ENCODE measurements at regions not wholly inside any gene's neighbourhood (a gene's known extent, or its start where the extent isn't known, plus 50 kb on each side); places are given as distances from the start of the nearest gene placed in this dataset.

- Histone ChIP-seq H3K9ac (ENCODE audit: low read length) (no peak overlapping the region), H3K36me3 (ENCODE audit: control insufficient read depth, insufficient read depth, low read length) (no peaks in the 10 kb centered on the region), H3K27me3 (ENCODE audit: control insufficient read depth, insufficient read depth, low read length) (no peaks in the 10 kb centered on the region), H3K4me1 (ENCODE audit: control insufficient read depth, insufficient read depth, low read length) (no peaks in the 10 kb centered on the region), H3K4me3 (ENCODE audit: low read length) (no peak overlapping the region), H3K27ac (ENCODE audit: low read depth, low read length) (no peak overlapping the region)
Measured at GRCh38 chr10:6756716-6757115, 176.6 kb upstream of the PRKCQ start.

DNA sequence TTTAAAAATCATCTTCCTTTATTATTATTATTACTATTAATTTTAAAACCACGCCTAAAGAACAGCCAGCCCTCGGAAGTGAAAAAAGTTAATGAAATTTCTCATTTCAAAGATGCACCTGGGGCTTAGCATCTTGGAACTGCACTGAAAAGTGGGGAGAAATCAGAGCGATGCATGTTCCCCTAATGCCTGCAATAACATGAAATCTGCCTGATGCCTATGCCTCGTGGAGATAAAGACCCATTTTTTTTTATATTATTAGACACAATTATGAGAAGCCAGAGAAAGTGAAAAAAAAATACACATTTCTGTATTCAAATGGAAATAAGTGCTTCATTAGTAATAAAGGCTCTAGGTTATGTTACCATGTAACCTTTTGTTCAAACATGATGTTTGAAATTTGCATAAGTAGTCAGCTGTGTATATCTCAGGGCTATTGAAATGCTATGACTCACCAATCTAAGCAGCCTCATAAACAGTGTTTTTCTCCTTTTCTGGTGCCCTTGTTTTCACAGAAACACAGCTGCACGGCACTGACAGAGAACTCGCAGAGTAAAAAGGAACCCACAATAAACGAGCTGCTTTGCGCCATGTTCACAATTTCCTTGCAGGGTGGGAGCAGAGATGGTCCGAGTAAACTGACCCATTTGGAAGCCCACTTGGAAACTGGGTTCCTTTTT lies 175.8 kb upstream of the PRKCQ start:
- Histone ChIP-seq H3K4me3 (ENCODE audit: low read length) (no peak overlapping the region), H3K27ac (ENCODE audit: low read depth, low read length) (no peak overlapping the region), H3K36me3 (ENCODE audit: control insufficient read depth, insufficient read depth, low read length) (no peaks in the 10 kb centered on the region), H3K9ac (ENCODE audit: low read length) (no peak overlapping the region), H3K4me1 (ENCODE audit: control insufficient read depth, insufficient read depth, low read length) (no peaks in the 10 kb centered on the region), H3K27me3 (ENCODE audit: control insufficient read depth, insufficient read depth, low read length) (no peaks in the 10 kb centered on the region)

GRCh38 chr10:6753644-6754043 lies 173.6 kb upstream of the PRKCQ start:
- Histone ChIP-seq H3K27me3 (ENCODE audit: control insufficient read depth, insufficient read depth, low read length) (no peaks in the 10 kb centered on the region), H3K27ac (ENCODE audit: low read depth, low read length) (no peak overlapping the region), H3K4me1 (ENCODE audit: control insufficient read depth, insufficient read depth, low read length) (no peaks in the 10 kb centered on the region), H3K9ac (ENCODE audit: low read length) (no peak overlapping the region), H3K4me3 (ENCODE audit: low read length) (no peak overlapping the region), H3K36me3 (ENCODE audit: control insufficient read depth, insufficient read depth, low read length) (no peaks in the 10 kb centered on the region)

DNA sequence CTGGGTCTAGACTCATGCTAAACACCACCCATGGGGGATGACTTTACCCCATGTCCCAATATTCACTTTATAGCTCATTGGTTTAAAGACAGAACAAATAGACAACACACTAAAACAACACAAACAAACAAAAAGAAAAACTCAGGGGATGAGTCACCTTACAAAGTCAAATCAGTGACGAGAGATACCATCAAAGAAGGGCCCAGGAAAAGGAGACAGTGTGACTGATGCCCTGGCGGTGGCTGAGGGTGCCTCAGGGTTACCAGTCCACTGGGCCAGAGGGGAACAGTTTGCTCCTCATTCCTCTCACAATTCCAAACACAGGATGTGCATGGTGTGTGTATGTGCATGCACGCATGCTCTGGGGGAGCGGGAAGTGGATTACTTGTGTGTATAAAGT lies 171.3 kb upstream of the PRKCQ start:
- Histone ChIP-seq H3K36me3 (ENCODE audit: control insufficient read depth, insufficient read depth, low read length) (no peaks in the 10 kb centered on the region), H3K27me3 (ENCODE audit: control insufficient read depth, insufficient read depth, low read length) (no peaks in the 10 kb centered on the region), H3K4me3 (ENCODE audit: low read length) (no peak overlapping the region), H3K27ac (ENCODE audit: low read depth, low read length) (no peak overlapping the region), H3K9ac (ENCODE audit: low read length) (no peak overlapping the region), H3K4me1 (ENCODE audit: control insufficient read depth, insufficient read depth, low read length) (no peaks in the 10 kb centered on the region)

DNA sequence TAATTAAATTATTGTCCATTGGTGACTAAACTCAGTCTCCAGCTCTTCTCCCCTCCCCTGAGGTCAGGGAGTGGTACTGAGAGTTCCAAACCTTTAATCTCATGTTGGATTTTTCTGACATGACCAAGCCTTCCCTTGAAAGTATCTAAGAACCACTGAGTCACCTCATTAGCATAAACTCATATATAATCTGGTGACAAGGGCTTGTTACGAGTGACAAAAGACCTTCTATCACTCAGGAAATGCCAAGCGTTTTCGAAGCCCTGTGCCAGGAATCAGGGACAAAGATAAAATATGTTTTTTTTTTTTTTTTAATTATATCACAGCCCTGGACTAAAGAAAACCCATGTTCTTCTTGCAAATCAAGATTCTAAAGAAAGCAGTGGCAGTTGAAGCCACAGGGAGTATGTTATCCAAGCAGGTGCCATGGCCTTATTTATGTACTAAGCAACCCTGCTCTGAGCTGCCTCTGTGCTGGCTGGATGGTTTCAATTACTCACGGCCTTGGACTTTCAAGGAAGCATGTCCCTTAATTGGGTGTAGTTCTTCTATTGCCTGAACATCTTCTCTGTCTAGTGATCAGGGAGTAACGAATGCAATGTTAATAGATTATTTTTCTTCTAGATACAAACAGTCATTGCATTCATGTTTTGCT lies 169.0 kb upstream of the PRKCQ start:
- no peaks in the 10 kb centered on the region for H3K36me3 ChIP-seq (ENCODE audit: control insufficient read depth, insufficient read depth, low read length)
- no peaks in the 10 kb centered on the region for H3K27me3 ChIP-seq (ENCODE audit: control insufficient read depth, insufficient read depth, low read length)
- no peaks in the 10 kb centered on the region for H3K4me1 ChIP-seq (ENCODE audit: control insufficient read depth, insufficient read depth, low read length)
- H3K27ac ChIP-seq (ENCODE audit: low read depth, low read length) = no peak overlapping the region
- no peak overlapping the region for H3K9ac ChIP-seq (ENCODE audit: low read length)
- H3K4me3 ChIP-seq (ENCODE audit: low read length) = no peak overlapping the region

GRCh38 chr10:6748029-6748428 lies 168.0 kb upstream of the PRKCQ start:
- no peak overlapping the region for H3K9ac ChIP-seq (ENCODE audit: low read length)
- H3K27ac ChIP-seq (ENCODE audit: low read depth, low read length) = no peak overlapping the region
- no peaks in the 10 kb centered on the region for H3K27me3 ChIP-seq (ENCODE audit: control insufficient read depth, insufficient read depth, low read length)
- H3K4me1 ChIP-seq (ENCODE audit: control insufficient read depth, insufficient read depth, low read length) = no peaks in the 10 kb centered on the region
- no peaks in the 10 kb centered on the region for H3K36me3 ChIP-seq (ENCODE audit: control insufficient read depth, insufficient read depth, low read length)
- no peak overlapping the region for H3K4me3 ChIP-seq (ENCODE audit: low read length)

- Histone ChIP-seq H3K27ac (ENCODE audit: low read depth, low read length) (no peak overlapping the region), H3K4me1 (ENCODE audit: control insufficient read depth, insufficient read depth, low read length) (no peaks in the 10 kb centered on the region)
Measured at GRCh38 chr10:6746782-6747181, 166.7 kb upstream of the PRKCQ start.

DNA sequence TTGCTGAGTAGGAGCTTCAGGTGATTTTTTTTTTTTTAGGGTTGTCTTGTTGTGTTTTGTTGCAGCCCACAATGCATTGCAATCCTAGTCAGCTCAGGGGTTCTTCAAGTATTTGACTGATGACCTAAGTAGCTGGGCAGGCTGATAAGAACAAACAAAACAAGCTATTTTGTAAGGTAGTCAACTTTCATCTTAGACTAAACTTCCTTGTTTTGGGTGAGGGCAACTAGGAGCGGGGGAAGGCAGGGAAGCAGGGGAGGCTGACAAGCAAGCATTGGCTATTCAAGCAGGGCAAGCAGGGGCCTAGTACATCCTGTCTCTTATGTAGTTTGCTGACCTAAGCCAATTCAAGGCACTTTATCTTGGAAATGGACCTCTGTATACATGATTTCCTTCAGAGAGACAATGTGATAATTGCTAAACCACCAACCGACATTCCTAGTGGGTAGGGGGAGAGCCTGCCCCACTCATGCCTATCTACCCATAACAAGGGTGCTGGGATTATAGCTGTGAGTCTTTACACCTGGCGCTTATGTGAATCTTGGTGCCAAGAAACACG lies 163.3 kb upstream of the PRKCQ start:
- Histone ChIP-seq H3K4me1 (ENCODE audit: control insufficient read depth, insufficient read depth, low read length) (no peaks in the 10 kb centered on the region), H3K27me3 (ENCODE audit: control insufficient read depth, insufficient read depth, low read length) (no peaks in the 10 kb centered on the region), H3K9ac (ENCODE audit: low read length) (no peak overlapping the region), H3K27ac (ENCODE audit: low read depth, low read length) (no peak overlapping the region), H3K36me3 (ENCODE audit: control insufficient read depth, insufficient read depth, low read length) (no peaks in the 10 kb centered on the region), H3K4me3 (ENCODE audit: low read length) (no peak overlapping the region)

More at GRCh38 chr10:6746782-6747181, 166.7 kb upstream of the PRKCQ start:
- Histone ChIP-seq H3K27me3 (ENCODE audit: control insufficient read depth, insufficient read depth, low read length) (no peaks in the 10 kb centered on the region), H3K4me3 (ENCODE audit: low read length) (no peak overlapping the region), H3K36me3 (ENCODE audit: control insufficient read depth, insufficient read depth, low read length) (no peaks in the 10 kb centered on the region), H3K9ac (ENCODE audit: low read length) (no peak overlapping the region)

- Histone ChIP-seq H3K27ac (ENCODE audit: low read depth, low read length) (no peak overlapping the region), H3K4me1 (ENCODE audit: control insufficient read depth, insufficient read depth, low read length) (peaks cover 3% of the 10 kb centered on the region), H3K4me3 (ENCODE audit: low read length) (no peak overlapping the region)
Measured at GRCh38 chr10:6741541-6741941, 161.5 kb upstream of the PRKCQ start.

DNA sequence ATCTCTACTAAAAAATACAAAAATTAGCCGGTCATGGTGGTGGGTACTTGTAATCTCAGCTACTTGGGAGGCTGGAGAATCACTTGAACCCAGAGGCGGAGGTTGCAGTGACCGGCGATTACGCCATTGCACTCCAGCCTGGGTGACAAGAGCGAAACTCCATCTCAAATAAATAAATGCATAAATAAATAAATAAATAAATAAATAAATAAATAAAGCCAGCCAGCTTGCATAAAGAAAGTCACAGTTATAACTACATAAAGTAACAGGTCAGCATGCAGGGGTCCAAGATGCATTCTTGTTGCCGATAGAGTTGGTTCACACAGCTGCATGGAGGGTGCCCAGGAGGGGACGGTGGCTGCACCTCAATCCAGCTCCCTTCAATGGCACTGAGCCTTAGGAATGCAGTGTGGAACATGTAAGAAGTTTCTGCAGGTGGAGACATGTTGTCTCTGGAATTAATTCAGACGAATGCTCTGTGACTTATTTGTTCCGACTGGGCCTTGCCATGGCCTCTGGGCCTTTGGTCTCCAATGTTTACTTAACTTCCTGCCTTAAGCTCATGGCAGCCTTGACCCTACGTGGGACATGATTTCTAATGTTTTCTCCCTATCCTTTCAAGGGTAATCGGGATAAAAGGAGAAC lies 159.6 kb upstream of the PRKCQ start:
- H3K4me3 ChIP-seq (ENCODE audit: low read length) = no peak overlapping the region
- H3K27ac ChIP-seq (ENCODE audit: low read depth, low read length) = no peak overlapping the region
- peaks cover 3% of the 10 kb centered on the region for H3K4me1 ChIP-seq (ENCODE audit: control insufficient read depth, insufficient read depth, low read length)
- no peak overlapping the region for H3K9ac ChIP-seq (ENCODE audit: low read length)
- H3K27me3 ChIP-seq (ENCODE audit: control insufficient read depth, insufficient read depth, low read length) = no peaks in the 10 kb centered on the region
- H3K36me3 ChIP-seq (ENCODE audit: control insufficient read depth, insufficient read depth, low read length) = no peaks in the 10 kb centered on the region

More at GRCh38 chr10:6741541-6741941, 161.5 kb upstream of the PRKCQ start:
- Histone ChIP-seq H3K9ac (ENCODE audit: low read length) (no peak overlapping the region), H3K27me3 (ENCODE audit: control insufficient read depth, insufficient read depth, low read length) (no peaks in the 10 kb centered on the region), H3K36me3 (ENCODE audit: control insufficient read depth, insufficient read depth, low read length) (no peaks in the 10 kb centered on the region)

GRCh38 chr10:6738112-6738768 lies 158.2 kb upstream of the PRKCQ start:
- peaks cover 3% of the 10 kb centered on the region for H3K4me1 ChIP-seq (ENCODE audit: control insufficient read depth, insufficient read depth, low read length)
- H3K9ac ChIP-seq (ENCODE audit: low read length) = no peak overlapping the region
- H3K36me3 ChIP-seq (ENCODE audit: control insufficient read depth, insufficient read depth, low read length) = no peaks in the 10 kb centered on the region
- no peak overlapping the region for H3K27ac ChIP-seq (ENCODE audit: low read depth, low read length)
- no peaks in the 10 kb centered on the region for H3K27me3 ChIP-seq (ENCODE audit: control insufficient read depth, insufficient read depth, low read length)
- no peak overlapping the region for H3K4me3 ChIP-seq (ENCODE audit: low read length)

- no peak overlapping the region for H3K9ac ChIP-seq (ENCODE audit: low read length)
- peaks cover 3% of the 10 kb centered on the region for H3K4me1 ChIP-seq (ENCODE audit: control insufficient read depth, insufficient read depth, low read length)
- no peaks in the 10 kb centered on the region for H3K36me3 ChIP-seq (ENCODE audit: control insufficient read depth, insufficient read depth, low read length)
Measured at GRCh38 chr10:6737758-6738111, 157.7 kb upstream of the PRKCQ start.

More at GRCh38 chr10:6737758-6738111, 157.7 kb upstream of the PRKCQ start:
- H3K27me3 ChIP-seq (ENCODE audit: control insufficient read depth, insufficient read depth, low read length) = no peaks in the 10 kb centered on the region
- no peak overlapping the region for H3K4me3 ChIP-seq (ENCODE audit: low read length)
- no peak overlapping the region for H3K27ac ChIP-seq (ENCODE audit: low read depth, low read length)

Measured in rectal smooth muscle tissue (tissue), 1 donor.